GM12878 (cell line): ENCODE measurements at regions not wholly inside any gene's neighbourhood (a gene's known extent, or its start where the extent isn't known, plus 50 kb on each side); places are given as distances from the start of the nearest gene placed in this dataset.

Experiments
- ATAC-seq: fragments of 200-7000 bp; cut with Tn5 transposase; 3 replicates; pipeline ENCODE4 v1.9.1; 2020; ENCODE audit warnings: mild to moderate bottlenecking, moderate library complexity
- BruUV-seq: library from RNA; stranded (reverse); fragments of 400-500 nt; replicated peaks from 2 replicates; lab custom pipeline; 2021; lab: Mats Ljungman, UMichigan
- CTCF ChIA-PET: fragments of 300-600 bp; sonication (Branson Sonifier 250); formaldehyde crosslinking; extraction: SDS; loops from one replicate; lab custom pipeline; 2021; ENCODE audit warnings: inconsistent platforms; lab: Yijun Ruan, JAX
- POLR2A ChIA-PET: fragments of 350-600 bp; formaldehyde crosslinking; extraction: SDS; loops from one replicate; lab custom pipeline; 2021; ENCODE audit warnings: inconsistent platforms; lab: Charles Lee
- RAD21 ChIA-PET: fragments of 300-600 bp; sonication (Branson Sonifier 250); formaldehyde crosslinking; loops from one replicate; lab custom pipeline; 2023; ENCODE audit warnings: antibody characterized with exemption; ENCODE audit not compliant: unreplicated experiment; lab: Charles Lee
- SMC1A ChIA-PET: fragments of 300-600 bp; sonication (Branson Sonifier 250); formaldehyde crosslinking; loops from one replicate; lab custom pipeline; 2023; ENCODE audit not compliant: unreplicated experiment, uncharacterized antibody; lab: Charles Lee
- DNase-seq: peaks from one replicate; pipeline ENCODE4 v3.0.0-alpha.2; 2011; ENCODE audit warnings: low read depth, low spot score
- FAIRE-seq: peaks from 3 replicates; lab custom pipeline; 2011; peaks lifted over from hg19 to GRCh38; lab: Jason Lieb, UNC
- H2AFZ ChIP-seq: 2 replicates; pipeline ENCODE4 v1.6.0; 2011; ENCODE audit warnings: low read depth, low read length, control low read depth; ENCODE audit not compliant: control insufficient read depth
- H3K27ac ChIP-seq: 2 replicates; pipeline ENCODE4 v1.5.1; 2011; ENCODE audit warnings: control low read depth; ENCODE audit not compliant: control insufficient read depth, insufficient read depth
- H3K27me3 ChIP-seq, 2 experiments: replicated peaks in 1 of 2; 2 replicates each; pipeline versions ENCODE4 v1.6.0 to v1.6.1; 2011; ENCODE audit warnings: low read length in 1 of 2; ENCODE audit not compliant: control insufficient read depth in 2 of 2, insufficient read depth in 2 of 2
- H3K36me3 ChIP-seq, 2 experiments: 2 replicates each; pipeline ENCODE4 v1.5.1; 2011; ENCODE audit warnings: low read length in 1 of 2; ENCODE audit not compliant: control insufficient read depth in 2 of 2, insufficient read depth in 2 of 2
- H3K4me1 ChIP-seq: 2 replicates; pipeline ENCODE4 v1.6.1; 2011; ENCODE audit warnings: mild to moderate bottlenecking, low read length, moderate library complexity, mixed read lengths; ENCODE audit not compliant: control insufficient read depth, insufficient read depth
- H3K4me2 ChIP-seq: 2 replicates; pipeline ENCODE4 v1.6.0; 2011; ENCODE audit warnings: control low read depth; ENCODE audit not compliant: control insufficient read depth, insufficient read depth
- H3K4me3 ChIP-seq: fragments of 200-600 bp; sonication (generic); 2 replicates; pipeline ENCODE4 v1.5.1; 2016
- H3K79me2 ChIP-seq: 2 replicates; pipeline ENCODE4 v1.6.0; 2011; ENCODE audit warnings: low read length; ENCODE audit not compliant: control insufficient read depth, insufficient read depth
- H3K9ac ChIP-seq: 2 replicates; pipeline ENCODE4 v1.8.0; 2011; ENCODE audit warnings: low read length, control low read depth, mixed read lengths; ENCODE audit not compliant: control insufficient read depth, insufficient read depth
- H3K9me3 ChIP-seq: replicated peaks from 3 replicates; pipeline ENCODE4 v1.5.1; 2011; ENCODE audit warnings: mild to moderate bottlenecking, low read length; ENCODE audit not compliant: control insufficient read depth, insufficient read depth
- H4K20me1 ChIP-seq: 2 replicates; pipeline ENCODE4 v1.6.0; 2011; ENCODE audit not compliant: control insufficient read depth, insufficient read depth
- BMI1 ChIP-seq: fragments of 450-650 bp; IDR thresholded peaks from 2 replicates; pipeline ENCODE4 v1.6.1; 2016; ENCODE audit warnings: mild to moderate bottlenecking, moderate library complexity, borderline replicate concordance
- CEBPB ChIP-seq, 2 experiments: fragments of 150-350 bp in 1 of 2; IDR thresholded peaks; 2 replicates each; pipeline ENCODE4 v1.6.1; 2012 to 2014; ENCODE audit warnings: low read depth in 2 of 2, low read length in 2 of 2, borderline replicate concordance in 1 of 2, inconsistent platforms in 1 of 2
- CREB1 ChIP-seq: IDR thresholded peaks from 2 replicates; pipeline ENCODE4 v1.6.1; 2012; ENCODE audit warnings: low read depth, mild to moderate bottlenecking, inconsistent platforms
- HDAC6 ChIP-seq: fragments of 200-600 bp; sonication (generic); IDR thresholded peaks from one replicate; pipeline ENCODE4 v1.8.0; 2017; ENCODE audit warnings: antibody characterized with exemption; ENCODE audit not compliant: unreplicated experiment
- MTA3 ChIP-seq: IDR thresholded peaks from 2 replicates; pipeline ENCODE4 v1.6.1; 2012; ENCODE audit warnings: low read length, inconsistent platforms, borderline replicate concordance
- NR2C2 ChIP-seq: IDR thresholded peaks from 2 replicates; pipeline ENCODE4 v1.6.1; 2011; ENCODE audit warnings: borderline replicate concordance, low read depth; ENCODE audit not compliant: control insufficient read depth, insufficient read length
- RCOR1 ChIP-seq: conservative IDR thresholded peaks from 2 replicates; pipeline ENCODE4 v1.6.1; 2012; ENCODE audit warnings: low read depth, low read length, improper control_type of control experiment
- SMARCA5 ChIP-seq: fragments of 450-650 bp; IDR thresholded peaks from 2 replicates; pipeline ENCODE4 v1.6.1; 2017; ENCODE audit warnings: mild to moderate bottlenecking
- SREBF1 ChIP-seq: IDR thresholded peaks from 2 replicates; pipeline ENCODE4 v1.6.1; 2012; ENCODE audit warnings: mild to moderate bottlenecking, low read length
- SREBF2 ChIP-seq: IDR thresholded peaks from 2 replicates; pipeline ENCODE4 v1.6.1; 2012; ENCODE audit warnings: mild to moderate bottlenecking, low read length
- TCF7 ChIP-seq: IDR thresholded peaks from 2 replicates; pipeline ENCODE4 v1.6.1; 2014; ENCODE audit warnings: antibody characterized with exemption, borderline replicate concordance
- ZNF274 ChIP-seq: IDR thresholded peaks from one replicate; pipeline ENCODE4 v1.8.0; 2011; ENCODE audit not compliant: insufficient read length, insufficient read depth
- WGBS: methylation state at CpG from one replicate; pipeline ENCODE4 v1.1.6; 2016; ENCODE audit warnings: low lambda C conversion rate; ENCODE audit not compliant: insufficient replicate concordance, insufficient coverage; ENCODE audit errors: missing lambda C conversion rate; 5-methylcytosine and 5-hydroxymethylcytosine counted together
- in situ Hi-C: fragments of 300-500 bp; cut with MboI; formaldehyde crosslinking; loops from 9 replicates; pipeline ENCODE4 v1.14.3; 2018; ENCODE audit warnings: mixed read lengths
- intact Hi-C: fragments of 100-400 bp; cut with micrococcal nuclease; formaldehyde crosslinking; loops from one replicate; pipeline ENCODE4 v1.14.2; 2022; ENCODE audit not compliant: unreplicated experiment
- TF ChIP-seq, protein P1 (sequence below): fragments of 450-650 bp; formaldehyde crosslinking; IDR thresholded peaks from 2 replicates; pipeline ENCODE4 v1.4.0; 2020; ENCODE audit warnings: mild to moderate bottlenecking, moderate library complexity
- TF ChIP-seq, protein P2 (sequence below): fragments of 450-650 bp; IDR thresholded peaks from 2 replicates; pipeline ENCODE4 v1.6.1; 2016; ENCODE audit warnings: mild to moderate bottlenecking, moderate library complexity, borderline replicate concordance
- TF ChIP-seq, protein P3 (sequence below): IDR thresholded peaks from 2 replicates; pipeline ENCODE4 v1.6.1; 2012; ENCODE audit warnings: low read depth, low read length, improper control_type of control experiment
- TF ChIP-seq, protein P4 (sequence below): fragments of 150-350 bp; IDR thresholded peaks from 2 replicates; pipeline ENCODE4 v1.6.1; 2014; ENCODE audit warnings: mild to moderate bottlenecking, low read depth, low read length

DNA sequence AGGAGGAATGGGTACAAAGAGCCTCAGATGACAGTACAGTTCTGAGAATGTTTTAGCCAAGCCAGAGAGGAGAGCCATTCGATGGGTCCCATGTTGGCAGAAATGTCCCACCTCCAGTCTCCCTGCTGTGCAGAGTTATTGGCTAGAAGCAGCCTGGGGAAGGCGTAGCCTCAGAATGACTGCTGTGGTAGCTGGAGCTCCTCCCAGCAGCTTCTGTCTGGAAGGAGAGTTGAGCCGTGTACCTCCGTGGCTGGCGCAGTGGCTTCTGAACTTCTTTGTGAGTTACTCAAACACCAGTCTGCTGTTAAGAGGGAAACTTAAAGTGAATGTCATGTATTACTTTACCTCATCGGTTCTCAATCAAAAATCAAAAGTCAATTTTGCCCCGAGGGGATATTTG lies 193.3 kb upstream of the SNX2 start:
- H3K9me3 ChIP-seq: no peaks in the 10 kb centered on the region
- ChIA-PET RAD21 (no interaction called here), SMC1A (no interaction called here)
- H2AFZ ChIP-seq: no peak overlapping the region
- no peak overlapping the region for H3K4me2 ChIP-seq
- FAIRE-seq: no peak
- BruUV-seq: no TSS peak
- no peak for DNase-seq
- H3K4me3 ChIP-seq: no peak overlapping the region
- 67% methylated on average over 6 of the region's 7 CpGs for WGBS
- H3K79me2 ChIP-seq: no peaks in the 10 kb centered on the region
- H3K9ac ChIP-seq: no peak overlapping the region
- TF ChIP-seq, protein P1, sequence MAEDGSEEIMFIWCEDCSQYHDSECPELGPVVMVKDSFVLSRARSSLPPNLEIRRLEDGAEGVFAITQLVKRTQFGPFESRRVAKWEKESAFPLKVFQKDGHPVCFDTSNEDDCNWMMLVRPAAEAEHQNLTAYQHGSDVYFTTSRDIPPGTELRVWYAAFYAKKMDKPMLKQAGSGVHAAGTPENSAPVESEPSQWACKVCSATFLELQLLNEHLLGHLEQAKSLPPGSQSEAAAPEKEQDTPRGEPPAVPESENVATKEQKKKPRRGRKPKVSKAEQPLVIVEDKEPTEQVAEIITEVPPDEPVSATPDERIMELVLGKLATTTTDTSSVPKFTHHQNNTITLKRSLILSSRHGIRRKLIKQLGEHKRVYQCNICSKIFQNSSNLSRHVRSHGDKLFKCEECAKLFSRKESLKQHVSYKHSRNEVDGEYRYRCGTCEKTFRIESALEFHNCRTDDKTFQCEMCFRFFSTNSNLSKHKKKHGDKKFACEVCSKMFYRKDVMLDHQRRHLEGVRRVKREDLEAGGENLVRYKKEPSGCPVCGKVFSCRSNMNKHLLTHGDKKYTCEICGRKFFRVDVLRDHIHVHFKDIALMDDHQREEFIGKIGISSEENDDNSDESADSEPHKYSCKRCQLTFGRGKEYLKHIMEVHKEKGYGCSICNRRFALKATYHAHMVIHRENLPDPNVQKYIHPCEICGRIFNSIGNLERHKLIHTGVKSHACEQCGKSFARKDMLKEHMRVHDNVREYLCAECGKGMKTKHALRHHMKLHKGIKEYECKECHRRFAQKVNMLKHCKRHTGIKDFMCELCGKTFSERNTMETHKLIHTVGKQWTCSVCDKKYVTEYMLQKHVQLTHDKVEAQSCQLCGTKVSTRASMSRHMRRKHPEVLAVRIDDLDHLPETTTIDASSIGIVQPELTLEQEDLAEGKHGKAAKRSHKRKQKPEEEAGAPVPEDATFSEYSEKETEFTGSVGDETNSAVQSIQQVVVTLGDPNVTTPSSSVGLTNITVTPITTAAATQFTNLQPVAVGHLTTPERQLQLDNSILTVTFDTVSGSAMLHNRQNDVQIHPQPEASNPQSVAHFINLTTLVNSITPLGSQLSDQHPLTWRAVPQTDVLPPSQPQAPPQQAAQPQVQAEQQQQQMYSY (CRISPR knock-in tag): no peak
- TF ChIP-seq NR2C2 (no peak), CEBPB (IDR thresholded peaks at IDR 0.05; ENCODE audit: borderline replicate concordance in 1 of 2, low read depth in 2 of 2, low read length in 2 of 2) (no peak), BMI1 (no peak), MTA3 (no peak), SREBF2 (no peak), SREBF1 (no peak), CREB1 (no peak), ZNF274 (no peak), HDAC6 (no peak), SMARCA5 (no peak), TCF7 (no peak), RCOR1 (no peak)
- TF ChIP-seq, protein P2, sequence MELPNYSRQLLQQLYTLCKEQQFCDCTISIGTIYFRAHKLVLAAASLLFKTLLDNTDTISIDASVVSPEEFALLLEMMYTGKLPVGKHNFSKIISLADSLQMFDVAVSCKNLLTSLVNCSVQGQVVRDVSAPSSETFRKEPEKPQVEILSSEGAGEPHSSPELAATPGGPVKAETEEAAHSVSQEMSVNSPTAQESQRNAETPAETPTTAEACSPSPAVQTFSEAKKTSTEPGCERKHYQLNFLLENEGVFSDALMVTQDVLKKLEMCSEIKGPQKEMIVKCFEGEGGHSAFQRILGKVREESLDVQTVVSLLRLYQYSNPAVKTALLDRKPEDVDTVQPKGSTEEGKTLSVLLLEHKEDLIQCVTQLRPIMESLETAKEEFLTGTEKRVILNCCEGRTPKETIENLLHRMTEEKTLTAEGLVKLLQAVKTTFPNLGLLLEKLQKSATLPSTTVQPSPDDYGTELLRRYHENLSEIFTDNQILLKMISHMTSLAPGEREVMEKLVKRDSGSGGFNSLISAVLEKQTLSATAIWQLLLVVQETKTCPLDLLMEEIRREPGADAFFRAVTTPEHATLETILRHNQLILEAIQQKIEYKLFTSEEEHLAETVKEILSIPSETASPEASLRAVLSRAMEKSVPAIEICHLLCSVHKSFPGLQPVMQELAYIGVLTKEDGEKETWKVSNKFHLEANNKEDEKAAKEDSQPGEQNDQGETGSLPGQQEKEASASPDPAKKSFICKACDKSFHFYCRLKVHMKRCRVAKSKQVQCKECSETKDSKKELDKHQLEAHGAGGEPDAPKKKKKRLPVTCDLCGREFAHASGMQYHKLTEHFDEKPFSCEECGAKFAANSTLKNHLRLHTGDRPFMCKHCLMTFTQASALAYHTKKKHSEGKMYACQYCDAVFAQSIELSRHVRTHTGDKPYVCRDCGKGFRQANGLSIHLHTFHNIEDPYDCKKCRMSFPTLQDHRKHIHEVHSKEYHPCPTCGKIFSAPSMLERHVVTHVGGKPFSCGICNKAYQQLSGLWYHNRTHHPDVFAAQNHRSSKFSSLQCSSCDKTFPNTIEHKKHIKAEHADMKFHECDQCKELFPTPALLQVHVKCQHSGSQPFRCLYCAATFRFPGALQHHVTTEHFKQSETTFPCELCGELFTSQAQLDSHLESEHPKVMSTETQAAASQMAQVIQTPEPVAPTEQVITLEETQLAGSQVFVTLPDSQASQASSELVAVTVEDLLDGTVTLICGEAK: no peak
- TF ChIP-seq, protein P3, sequence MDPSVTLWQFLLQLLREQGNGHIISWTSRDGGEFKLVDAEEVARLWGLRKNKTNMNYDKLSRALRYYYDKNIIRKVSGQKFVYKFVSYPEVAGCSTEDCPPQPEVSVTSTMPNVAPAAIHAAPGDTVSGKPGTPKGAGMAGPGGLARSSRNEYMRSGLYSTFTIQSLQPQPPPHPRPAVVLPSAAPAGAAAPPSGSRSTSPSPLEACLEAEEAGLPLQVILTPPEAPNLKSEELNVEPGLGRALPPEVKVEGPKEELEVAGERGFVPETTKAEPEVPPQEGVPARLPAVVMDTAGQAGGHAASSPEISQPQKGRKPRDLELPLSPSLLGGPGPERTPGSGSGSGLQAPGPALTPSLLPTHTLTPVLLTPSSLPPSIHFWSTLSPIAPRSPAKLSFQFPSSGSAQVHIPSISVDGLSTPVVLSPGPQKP: no peak
- TF ChIP-seq, protein P4, sequence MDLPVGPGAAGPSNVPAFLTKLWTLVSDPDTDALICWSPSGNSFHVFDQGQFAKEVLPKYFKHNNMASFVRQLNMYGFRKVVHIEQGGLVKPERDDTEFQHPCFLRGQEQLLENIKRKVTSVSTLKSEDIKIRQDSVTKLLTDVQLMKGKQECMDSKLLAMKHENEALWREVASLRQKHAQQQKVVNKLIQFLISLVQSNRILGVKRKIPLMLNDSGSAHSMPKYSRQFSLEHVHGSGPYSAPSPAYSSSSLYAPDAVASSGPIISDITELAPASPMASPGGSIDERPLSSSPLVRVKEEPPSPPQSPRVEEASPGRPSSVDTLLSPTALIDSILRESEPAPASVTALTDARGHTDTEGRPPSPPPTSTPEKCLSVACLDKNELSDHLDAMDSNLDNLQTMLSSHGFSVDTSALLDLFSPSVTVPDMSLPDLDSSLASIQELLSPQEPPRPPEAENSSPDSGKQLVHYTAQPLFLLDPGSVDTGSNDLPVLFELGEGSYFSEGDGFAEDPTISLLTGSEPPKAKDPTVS: no peak
- TF ChIP-seq, all 136 proteins: peak for 0
- Histone ChIP-seq H3K4me1 (no peaks in the 10 kb centered on the region), H4K20me1 (no peaks in the 10 kb centered on the region), H3K27ac (no peak overlapping the region), H3K36me3 (no peaks in the 10 kb centered on the region), H3K27me3 (no peaks in the 10 kb centered on the region)
- intact Hi-C loops (no loop called here), in situ Hi-C loops (no loop called here)
- POLR2A ChIA-PET: no interaction called here
- no peak for ATAC-seq
- CTCF ChIA-PET: no interaction called here
